Mesodermal cell (in vitro differentiated cells): ENCODE measurements at regions not wholly inside any gene's neighbourhood (a gene's known extent, or its start where the extent isn't known, plus 50 kb on each side); places are given as distances from the start of the nearest gene placed in this dataset.

ENCODE experiments used
- H3K27ac ChIP-seq: 2 replicates; pipeline ENCODE4 v1.7.0; 2013; ENCODE audit warnings: mild to moderate bottlenecking, low read depth, low read length, moderate library complexity; ENCODE audit not compliant: severe bottlenecking
- H3K36me3 ChIP-seq: 2 replicates; pipeline ENCODE4 v1.7.1; 2013; ENCODE audit warnings: mild to moderate bottlenecking, low read length, moderate library complexity; ENCODE audit not compliant: control insufficient read depth, insufficient read depth
- H3K4me1 ChIP-seq: one replicate; pipeline ENCODE4 v1.7.1; 2013; ENCODE audit warnings: mild to moderate bottlenecking, low read length; ENCODE audit not compliant: insufficient read depth, control insufficient read depth, poor library complexity, severe bottlenecking
- H3K4me3 ChIP-seq: 2 replicates; pipeline ENCODE4 v1.7.0; 2013; ENCODE audit warnings: low read length, control low read depth, mild to moderate bottlenecking; ENCODE audit not compliant: insufficient read depth, poor library complexity, severe bottlenecking; ENCODE audit errors: extremely low read depth
- H3K9me3 ChIP-seq: 2 replicates; pipeline ENCODE4 v1.7.1; 2013; ENCODE audit warnings: mild to moderate bottlenecking, low read length, moderate library complexity; ENCODE audit not compliant: control insufficient read depth
- WGBS, 2 experiments: methylation state at CpG; one replicate each; pipeline ENCODE4 v1.1.5; 2013; ENCODE audit warnings: missing lambda C conversion rate in 2 of 2; ENCODE audit not compliant: insufficient coverage in 2 of 2; 5-methylcytosine and 5-hydroxymethylcytosine counted together

DNA sequence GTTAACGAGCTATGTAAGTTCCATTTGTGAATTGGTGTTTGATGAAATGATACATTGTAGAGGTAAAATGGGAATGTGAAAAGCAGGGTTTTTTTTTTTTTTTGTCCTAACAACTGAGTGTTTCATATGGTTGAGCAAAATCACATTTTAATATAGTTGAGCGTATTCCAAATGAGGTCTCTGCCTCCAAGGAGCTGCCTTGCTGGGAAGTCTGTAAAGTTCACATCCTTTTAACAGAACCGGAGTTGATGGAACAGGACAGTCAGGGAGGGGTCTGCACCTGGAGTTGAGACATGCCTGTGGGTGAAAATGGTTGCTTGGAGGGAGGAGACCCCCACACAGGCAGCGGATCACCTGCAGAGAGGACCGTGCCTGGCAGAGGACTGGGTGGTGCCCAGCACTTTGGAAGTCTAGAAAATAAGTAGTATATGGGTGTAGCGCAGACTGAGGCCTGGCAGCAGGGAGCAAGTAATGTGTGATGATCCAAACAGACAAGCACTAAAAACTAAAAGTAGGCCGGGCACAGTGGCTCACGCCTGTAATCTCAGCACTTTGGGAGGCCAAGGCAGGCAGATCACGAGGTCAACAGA lies 75.2 kb upstream of the UBAC2 start:
- Histone ChIP-seq H3K36me3 (no peaks in the 10 kb centered on the region), H3K9me3 (no peaks in the 10 kb centered on the region), H3K27ac (no peak overlapping the region), H3K4me3 (no peak overlapping the region), H3K4me1 (peaks cover 3% of the 10 kb centered on the region)
- WGBS, 2 experiments, result 89 to 94% methylated on average over 7 to 8 of the region's 9 CpGs

DNA sequence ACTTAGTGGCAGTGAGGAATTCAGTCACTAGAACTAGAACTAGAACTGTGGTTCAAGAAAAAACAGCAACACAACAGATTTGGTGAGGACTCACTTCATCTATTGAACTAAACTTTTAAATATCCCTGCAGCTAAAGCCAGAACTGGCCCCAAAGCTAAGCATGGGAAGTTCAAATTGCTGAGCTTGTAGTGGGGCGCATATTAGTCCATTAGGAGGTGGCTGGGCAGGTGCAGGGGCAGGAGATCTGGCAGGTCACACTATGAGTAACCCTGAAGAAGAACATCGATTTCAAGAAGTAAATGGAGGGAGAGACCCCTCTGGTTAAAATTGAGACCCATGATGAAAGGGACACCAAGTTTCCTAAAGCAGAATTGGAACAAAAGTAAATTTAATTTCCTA lies 73.8 kb upstream of the UBAC2 start:
- Histone ChIP-seq H3K9me3 (no peaks in the 10 kb centered on the region), H3K4me1 (peaks cover 3% of the 10 kb centered on the region), H3K27ac (no peak overlapping the region), H3K36me3 (no peaks in the 10 kb centered on the region), H3K4me3 (no peak overlapping the region)
- WGBS, 2 experiments, result 85 to 90% methylated on average over 2 of the region's 2 CpGs

DNA sequence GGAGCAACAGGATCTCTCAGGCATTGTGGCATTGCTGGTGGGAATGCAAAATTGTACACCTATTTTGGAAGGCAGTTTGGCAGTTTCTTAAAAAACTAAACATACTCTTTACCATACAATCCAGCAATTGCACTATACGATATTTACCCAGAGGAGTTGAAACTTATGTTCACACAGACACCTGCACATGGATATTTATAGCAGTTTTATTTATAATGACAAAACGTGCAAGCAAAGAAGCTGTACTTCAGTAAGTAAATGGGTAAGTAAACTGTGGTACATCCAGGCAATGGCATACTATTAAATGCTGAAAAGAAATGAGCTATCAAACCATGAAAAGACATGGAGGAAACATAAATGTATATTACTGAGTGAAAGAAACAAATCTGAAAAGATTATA lies 71.6 kb upstream of the UBAC2 start:
- Histone ChIP-seq H3K4me3 (no peak overlapping the region), H3K27ac (no peak overlapping the region), H3K9me3 (no peaks in the 10 kb centered on the region), H3K4me1 (peaks cover 7% of the 10 kb centered on the region), H3K36me3 (no peaks in the 10 kb centered on the region)
- WGBS, 2 experiments, result no CpG with 5 or more reads among the region's 2 CpGs

DNA sequence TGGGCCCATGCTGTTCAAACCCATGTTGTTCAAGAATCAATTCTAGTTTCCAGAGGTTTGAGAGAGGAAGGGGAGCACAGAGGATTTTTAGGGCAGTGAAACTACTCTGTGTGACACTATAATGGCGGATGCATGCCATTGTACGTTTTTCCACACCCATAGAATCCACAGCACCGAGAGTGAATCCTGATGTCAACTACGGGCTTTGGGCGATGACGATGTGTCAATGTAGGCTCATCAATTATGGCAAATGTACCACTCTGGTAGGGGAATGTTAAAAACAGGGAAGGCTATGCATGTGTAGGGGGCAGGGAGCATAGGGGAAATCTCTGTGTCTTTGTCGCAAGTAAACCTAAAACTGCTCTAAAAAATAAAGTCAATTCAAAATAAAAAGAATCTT lies 70.7 kb upstream of the UBAC2 start:
- H3K27ac ChIP-seq, result no peak overlapping the region

DNA sequence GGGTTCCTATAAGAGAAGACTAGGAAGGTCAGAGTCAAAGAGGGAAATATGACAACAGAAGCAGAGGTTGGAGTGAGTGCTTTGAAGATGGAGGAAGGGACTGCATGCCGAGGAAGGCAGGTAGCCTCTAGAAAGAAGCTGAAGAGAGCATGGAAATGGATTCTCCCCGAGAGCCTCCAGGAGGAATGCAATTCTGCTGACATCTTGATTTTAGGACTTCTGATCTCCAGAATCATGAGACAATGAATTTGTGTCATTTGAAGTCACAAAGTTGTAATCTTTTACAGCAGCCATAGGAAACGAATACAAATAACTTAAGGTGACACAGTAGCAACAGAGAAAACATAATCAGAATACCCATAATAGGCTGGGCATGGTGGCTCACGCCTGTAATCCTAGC lies 69.2 kb upstream of the UBAC2 start:
- no peaks in the 10 kb centered on the region for H3K36me3 ChIP-seq
- H3K9me3 ChIP-seq, result no peaks in the 10 kb centered on the region
- no peak overlapping the region for H3K27ac ChIP-seq
- WGBS, 2 experiments, result 80 to 94% methylated on average over 3 of the region's 4 CpGs
- H3K4me1 ChIP-seq, result peaks cover 5% of the 10 kb centered on the region
- H3K4me3 ChIP-seq, result no peak overlapping the region

More for the DNA sequence above, 70.7 kb upstream of the UBAC2 start:
- H3K9me3 ChIP-seq, result no peaks in the 10 kb centered on the region
- WGBS, 2 experiments, result 88 to 97% methylated on average over 4 to 5 of the region's 7 CpGs
- no peak overlapping the region for H3K4me3 ChIP-seq
- no peaks in the 10 kb centered on the region for H3K36me3 ChIP-seq
- peaks cover 6% of the 10 kb centered on the region for H3K4me1 ChIP-seq

DNA sequence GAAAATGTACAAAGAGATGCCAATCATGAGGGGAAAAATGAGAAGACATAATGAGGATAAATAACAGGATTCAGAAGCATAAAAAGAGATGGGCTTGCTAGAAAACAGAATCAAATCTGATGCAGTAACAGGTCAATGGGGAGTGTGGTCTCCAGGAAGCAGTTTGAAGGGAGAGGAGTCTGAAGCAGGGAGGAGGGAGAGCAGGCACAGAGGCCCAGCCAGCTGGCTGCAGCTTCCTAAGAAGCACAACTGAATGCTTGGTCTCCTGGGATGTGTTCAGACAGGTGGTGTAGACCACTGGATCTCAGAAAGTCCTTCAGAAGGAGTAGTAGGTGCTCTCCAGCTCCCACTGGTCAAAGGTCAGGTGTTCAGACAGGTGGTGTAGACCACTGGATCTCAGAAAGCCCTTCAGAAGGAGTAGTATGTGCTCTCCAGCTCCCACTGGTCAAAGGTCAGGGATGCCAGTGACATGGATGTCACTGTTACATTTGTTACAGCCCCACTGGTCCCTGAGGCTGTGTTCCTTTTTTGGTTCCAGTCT lies 68.3 kb upstream of the UBAC2 start:
- Histone ChIP-seq H3K9me3 (no peaks in the 10 kb centered on the region), H3K36me3 (no peaks in the 10 kb centered on the region)

DNA sequence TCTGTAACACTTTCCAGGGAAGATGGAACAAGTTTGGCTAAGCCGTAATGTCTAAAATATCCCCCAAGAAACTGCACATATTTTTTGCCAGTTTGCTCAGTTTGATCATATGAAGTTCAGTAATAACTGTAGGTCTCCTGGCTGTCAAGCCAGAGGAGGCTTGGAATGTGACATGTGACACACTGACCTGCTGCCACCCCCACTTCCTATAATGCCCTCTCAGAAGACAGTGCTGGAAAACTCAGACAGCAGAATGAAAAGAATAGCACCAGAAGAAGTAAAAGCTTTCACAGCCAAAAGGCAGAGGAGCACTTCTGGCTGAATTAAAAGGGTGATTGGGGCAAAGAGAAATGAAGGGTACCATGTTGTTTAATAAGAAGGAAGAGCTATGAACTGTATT lies 67.4 kb upstream of the UBAC2 start:
- Histone ChIP-seq H3K4me1 (peaks cover 5% of the 10 kb centered on the region), H3K9me3 (no peaks in the 10 kb centered on the region), H3K36me3 (no peaks in the 10 kb centered on the region), H3K27ac (no peak overlapping the region), H3K4me3 (no peak overlapping the region)
- no CpG with 5 or more reads among the region's 1 CpG for WGBS, 2 experiments

More for the DNA sequence above, 68.3 kb upstream of the UBAC2 start:
- Histone ChIP-seq H3K27ac (no peak overlapping the region), H3K4me1 (peaks cover 5% of the 10 kb centered on the region), H3K4me3 (no peak overlapping the region)

DNA sequence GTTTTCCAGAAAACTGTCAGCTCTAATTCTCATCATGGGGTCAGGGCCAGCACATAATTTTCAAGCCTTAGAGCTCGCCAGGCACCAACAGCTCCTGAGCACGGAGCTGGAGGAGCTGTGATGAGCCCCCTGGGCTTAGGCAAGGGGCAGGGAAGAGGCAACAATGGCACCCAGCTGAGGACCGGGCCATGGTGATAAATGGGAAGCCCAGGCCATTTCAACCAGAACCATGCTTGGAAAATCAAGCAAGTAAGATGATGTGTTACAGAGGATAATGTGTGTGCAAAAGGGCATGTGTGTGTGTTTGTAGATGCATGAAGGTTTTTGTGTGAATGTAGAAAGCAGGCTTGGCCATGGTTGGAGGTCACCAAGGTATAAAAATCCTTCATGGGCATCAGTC lies 66.8 kb upstream of the UBAC2 start:
- H3K4me1 ChIP-seq, result peaks cover 5% of the 10 kb centered on the region
- H3K9me3 ChIP-seq, result no peaks in the 10 kb centered on the region
- H3K4me3 ChIP-seq, result no peak overlapping the region
- H3K27ac ChIP-seq, result no peak overlapping the region
- 58 to 74% methylated on average over 3 of the region's 3 CpGs for WGBS, 2 experiments
- no peaks in the 10 kb centered on the region for H3K36me3 ChIP-seq

DNA sequence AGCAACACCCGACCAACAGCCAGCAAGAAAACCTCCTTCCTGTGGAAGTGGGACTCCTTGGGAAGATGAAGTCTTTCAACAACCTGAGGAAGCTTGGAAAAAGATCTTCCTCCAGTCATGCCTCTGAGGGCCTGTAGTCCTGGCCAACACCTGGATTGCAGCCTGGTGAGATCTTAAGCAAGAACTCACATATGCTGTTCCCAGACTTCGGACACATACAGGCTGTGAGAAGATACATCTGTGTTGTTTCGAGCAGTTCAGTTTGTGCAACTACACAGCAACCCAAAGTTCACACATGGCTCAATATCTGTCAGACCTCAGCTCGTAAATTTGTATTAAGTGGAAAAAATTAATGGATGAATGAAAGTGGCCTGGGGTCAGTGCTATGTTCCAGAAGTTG lies 65.1 kb upstream of the UBAC2 start:
- Histone ChIP-seq H3K4me3 (no peak overlapping the region), H3K9me3 (no peaks in the 10 kb centered on the region), H3K36me3 (no peaks in the 10 kb centered on the region), H3K27ac (no peak overlapping the region), H3K4me1 (peaks cover 5% of the 10 kb centered on the region)
- 82 to 90% methylated on average over 3 of the region's 4 CpGs for WGBS, 2 experiments

DNA sequence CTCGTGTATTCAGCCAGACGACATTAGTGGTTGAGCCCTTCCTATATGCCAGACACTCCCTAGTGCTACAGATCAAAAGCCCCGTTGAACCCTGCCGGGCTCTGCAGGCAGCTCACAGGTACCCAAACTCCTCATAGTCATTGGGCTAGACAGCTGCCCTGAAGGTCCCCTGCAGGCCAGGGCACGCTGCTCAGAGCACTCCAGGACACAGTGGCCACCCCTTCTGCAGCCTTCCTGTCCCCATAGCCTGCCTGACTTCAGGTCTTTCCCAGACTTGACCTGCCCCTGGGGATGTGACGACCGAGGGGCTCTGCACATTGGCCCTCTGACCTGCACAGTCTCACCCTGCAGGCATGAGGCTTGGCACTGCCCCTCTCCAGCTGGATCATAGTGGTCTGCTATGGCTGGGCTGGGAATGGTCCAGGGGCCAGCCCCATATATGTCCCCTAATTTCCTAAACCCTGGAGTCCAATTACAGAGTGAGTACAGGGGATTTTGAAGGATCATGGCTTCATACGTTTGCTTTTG lies 64.2 kb upstream of the UBAC2 start:
- Histone ChIP-seq H3K27ac (no peak overlapping the region), H3K9me3 (no peaks in the 10 kb centered on the region), H3K36me3 (no peaks in the 10 kb centered on the region), H3K4me3 (no peak overlapping the region), H3K4me1 (peaks cover 5% of the 10 kb centered on the region)
- WGBS, 2 experiments, result 62 to 79% methylated on average over 5 to 6 of the region's 8 CpGs

DNA sequence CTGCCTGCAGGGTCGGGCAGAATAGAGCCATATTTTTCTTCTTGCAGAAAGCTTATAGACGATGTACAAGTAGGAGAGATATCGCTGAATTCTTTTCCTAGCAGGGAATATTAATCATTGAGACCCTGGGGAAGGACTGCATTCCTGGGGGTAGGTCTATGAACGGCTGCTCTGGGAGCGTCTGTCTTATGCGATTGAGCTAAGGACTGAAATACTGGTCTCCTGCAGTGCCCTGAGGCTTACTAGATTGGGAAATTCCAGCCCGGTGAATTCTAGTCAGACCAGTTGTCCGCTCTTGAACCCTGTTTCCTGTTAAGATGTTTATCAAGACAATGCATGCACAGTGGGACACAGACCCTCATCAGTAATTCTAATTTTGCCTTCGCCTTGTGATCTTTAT lies 59.8 kb upstream of the UBAC2 start:
- Histone ChIP-seq H3K4me1 (no peaks in the 10 kb centered on the region), H3K27ac (no peak overlapping the region), H3K36me3 (no peaks in the 10 kb centered on the region), H3K9me3 (no peaks in the 10 kb centered on the region), H3K4me3 (no peak overlapping the region)
- 91 to 95% methylated on average over 9 of the region's 9 CpGs for WGBS, 2 experiments
